H9 (cell line): ENCODE measurements at regions not wholly inside any gene's neighbourhood (a gene's known extent, or its start where the extent isn't known, plus 50 kb on each side); places are given as distances from the start of the nearest gene placed in this dataset.

Experiments used
- DNase-seq: peaks from one replicate; pipeline ENCODE4 v3.0.0-alpha.2; 2017
- H2AFZ ChIP-seq: one replicate; pipeline ENCODE4 v1.6.1; 2013; ENCODE audit warnings: mild to moderate bottlenecking, low read length, control low read depth, moderate library complexity
- H2AK5ac ChIP-seq: 2 replicates; pipeline ENCODE4 v1.6.1; 2013; ENCODE audit warnings: low read length, control low read depth, mixed read lengths; ENCODE audit not compliant: insufficient read length
- H2BK120ac ChIP-seq: one replicate; pipeline ENCODE4 v1.6.1; 2013; ENCODE audit warnings: low read depth, mild to moderate bottlenecking, low read length, control low read depth, inconsistent platforms; ENCODE audit not compliant: poor library complexity, severe bottlenecking
- H2BK12ac ChIP-seq: 2 replicates; pipeline ENCODE4 v1.6.1; 2013; ENCODE audit warnings: low read length, control low read depth, mixed read lengths, low read depth; ENCODE audit not compliant: insufficient read length
- H2BK15ac ChIP-seq: 2 replicates; pipeline ENCODE4 v1.6.1; 2013; ENCODE audit warnings: low read depth, low read length, control low read depth
- H2BK20ac ChIP-seq: one replicate; pipeline ENCODE4 v1.6.1; 2013; ENCODE audit warnings: low read depth, mild to moderate bottlenecking, low read length, control low read depth, inconsistent platforms; ENCODE audit not compliant: poor library complexity, severe bottlenecking
- H2BK5ac ChIP-seq: 2 replicates; pipeline ENCODE4 v1.6.1; 2013; ENCODE audit warnings: low read length, control low read depth, mixed read lengths; ENCODE audit not compliant: insufficient read length
- H3K14ac ChIP-seq: 2 replicates; pipeline ENCODE4 v1.6.1; 2013; ENCODE audit warnings: low read length, control low read depth; ENCODE audit not compliant: insufficient read depth
- H3K18ac ChIP-seq: 2 replicates; pipeline ENCODE4 v1.6.1; 2013; ENCODE audit warnings: low read depth, mild to moderate bottlenecking, mixed read lengths, low read length, control low read depth; ENCODE audit not compliant: insufficient read length
- H3K23ac ChIP-seq: 2 replicates; pipeline ENCODE4 v1.6.1; 2013; ENCODE audit warnings: low read length, control low read depth, mixed read lengths, low read depth; ENCODE audit not compliant: insufficient read length
- H3K23me2 ChIP-seq: 2 replicates; pipeline ENCODE4 v1.6.1; 2013; ENCODE audit warnings: low read depth, mild to moderate bottlenecking, mixed read lengths, low read length, control low read depth; ENCODE audit not compliant: insufficient read length, poor library complexity, severe bottlenecking
- H3K27ac ChIP-seq: 2 replicates; pipeline ENCODE4 v1.5.1; 2013; ENCODE audit warnings: low read length, control low read depth, mixed read lengths, low read depth; ENCODE audit not compliant: insufficient read length
- H3K27me3 ChIP-seq: 2 replicates; pipeline ENCODE4 v1.6.1; 2013; ENCODE audit warnings: low read length, control low read depth, inconsistent platforms; ENCODE audit not compliant: insufficient read depth
- H3K4ac ChIP-seq: 2 replicates; pipeline ENCODE4 v1.6.1; 2013; ENCODE audit warnings: low read depth, mild to moderate bottlenecking, control low read depth, inconsistent platforms, low read length, moderate library complexity
- H3K4me1 ChIP-seq: 2 replicates; pipeline ENCODE4 v1.6.1; 2013; ENCODE audit warnings: low read length, control low read depth, inconsistent platforms; ENCODE audit not compliant: insufficient read depth
- H3K4me2 ChIP-seq: 2 replicates; pipeline ENCODE4 v1.6.1; 2013; ENCODE audit warnings: low read length, control low read depth, mixed read lengths; ENCODE audit not compliant: insufficient read length, insufficient read depth
- H3K56ac ChIP-seq: 2 replicates; pipeline ENCODE4 v1.6.1; 2013; ENCODE audit warnings: low read depth, mild to moderate bottlenecking, mixed read lengths, low read length, control low read depth; ENCODE audit not compliant: insufficient read length
- H3K79me1 ChIP-seq: 2 replicates; pipeline ENCODE4 v1.6.1; 2013; ENCODE audit warnings: low read depth, mild to moderate bottlenecking, moderate library complexity, low read length, control low read depth, inconsistent platforms; ENCODE audit not compliant: insufficient read depth, poor library complexity, severe bottlenecking
- H3K79me2 ChIP-seq: 2 replicates; pipeline ENCODE4 v1.6.1; 2013; ENCODE audit warnings: low read length, control low read depth, inconsistent platforms; ENCODE audit not compliant: insufficient read depth
- H3K9ac ChIP-seq: 2 replicates; pipeline ENCODE4 v1.6.1; 2013; ENCODE audit warnings: low read length, control low read depth, mixed read lengths; ENCODE audit not compliant: insufficient read length; ENCODE audit errors: extremely low read depth
- H3K9me3 ChIP-seq: one replicate; pipeline ENCODE4 v1.6.1; 2013; ENCODE audit warnings: low read depth, low read length, inconsistent platforms; ENCODE audit not compliant: control insufficient read depth
- H3T11ph ChIP-seq: one replicate; pipeline ENCODE4 v1.6.1; 2013; ENCODE audit warnings: mild to moderate bottlenecking, low read length, control low read depth, inconsistent platforms
- H4K20me1 ChIP-seq: one replicate; pipeline ENCODE4 v1.6.1; 2013; ENCODE audit not compliant: control insufficient read depth, insufficient read length, insufficient read depth
- H4K5ac ChIP-seq: 2 replicates; pipeline ENCODE4 v1.6.1; 2013; ENCODE audit warnings: low read depth, mild to moderate bottlenecking, mixed read lengths, low read length, control low read depth; ENCODE audit not compliant: insufficient read length
- H4K8ac ChIP-seq: replicated peaks from 2 replicates; pipeline ENCODE4 v1.6.1; 2013; ENCODE audit warnings: low read length, control low read depth, mixed read lengths, low read depth; ENCODE audit not compliant: insufficient read length
- H4K91ac ChIP-seq: 2 replicates; pipeline ENCODE4 v1.6.1; 2013; ENCODE audit warnings: low read depth, mild to moderate bottlenecking, moderate library complexity, mixed read lengths, low read length, control low read depth; ENCODE audit not compliant: insufficient read length
- H3K27ac Mint-ChIP-seq, 3 experiments: 2 replicates in 2 of 3; 3 replicates in 1 of 3; pipeline ENCODE4 v1.8.0; 2020 to 2021; ENCODE audit warnings: mixed read lengths in 3 of 3, mild to moderate bottlenecking in 1 of 3, moderate library complexity in 1 of 3
- H3K27me3 Mint-ChIP-seq: 2 replicates; pipeline ENCODE4 v1.8.0; 2021; ENCODE audit warnings: low read depth, mild to moderate bottlenecking, moderate library complexity, mixed read lengths
- H3K36me3 Mint-ChIP-seq, 3 experiments: 2 replicates in 2 of 3; 3 replicates in 1 of 3; pipeline ENCODE4 v1.8.0; 2020 to 2021; ENCODE audit warnings: low read depth in 3 of 3, mixed read lengths in 3 of 3; ENCODE audit not compliant: insufficient read depth in 1 of 3
- H3K4me1 Mint-ChIP-seq, 2 experiments: 2 replicates each; pipeline ENCODE4 v1.8.0; 2020; ENCODE audit warnings: mixed read lengths in 2 of 2
- H3K4me3 Mint-ChIP-seq, 2 experiments: 2 replicates in 1 of 2; 3 replicates in 1 of 2; pipeline ENCODE4 v1.8.0; 2020 to 2021; ENCODE audit warnings: mild to moderate bottlenecking in 2 of 2, mixed read lengths in 2 of 2, moderate library complexity in 1 of 2
- H3K9me3 Mint-ChIP-seq, 2 experiments: 2 replicates in 1 of 2; 3 replicates in 1 of 2; pipeline ENCODE4 v1.8.0; 2020; ENCODE audit warnings: mild to moderate bottlenecking in 2 of 2, mixed read lengths in 2 of 2, moderate library complexity in 1 of 2
- CTCF ChIP-seq: fragments of 200-600 bp; sonication (generic); conservative IDR thresholded peaks from 3 replicates; pipeline ENCODE4 v1.8.0; 2021; ENCODE audit warnings: antibody characterized with exemption, mild to moderate bottlenecking

- H3K27ac ChIP-seq: no peak overlapping the region
- no peak overlapping the region for H3K4ac ChIP-seq
- H3K79me2 ChIP-seq: no peaks in the 10 kb centered on the region
- no peaks in the 10 kb centered on the region for H3K4me1 Mint-ChIP-seq
- TF ChIP-seq CTCF: no peak
- no peaks in the 10 kb centered on the region for H3K9me3 ChIP-seq
- no peak overlapping the region for H3K18ac ChIP-seq
- no peaks in the 10 kb centered on the region for H3K27me3 Mint-ChIP-seq
- H3T11ph ChIP-seq: no peak overlapping the region
- H3K36me3 Mint-ChIP-seq: peaks cover 0 to 9% (median 0%) of the 10 kb centered on the region in 3 experiments; a peak in 3 of 7 replicates
- no peaks in the 10 kb centered on the region for H3K79me1 ChIP-seq
- no peak overlapping the region for H3K9ac ChIP-seq
- no peaks in the 10 kb centered on the region for H4K20me1 ChIP-seq
- H2BK12ac ChIP-seq: no peak overlapping the region
- H2AFZ ChIP-seq: no peak overlapping the region
- no peak overlapping the region for H4K5ac ChIP-seq
- H2BK20ac ChIP-seq: no peak overlapping the region
- H3K23me2 ChIP-seq: no peaks in the 10 kb centered on the region
- H2AK5ac ChIP-seq: no peak overlapping the region
- no peak overlapping the region for H4K91ac ChIP-seq
- no peaks in the 10 kb centered on the region for H3K4me1 ChIP-seq
- no peak overlapping the region for H2BK15ac ChIP-seq
- no peak overlapping the region for H3K4me3 Mint-ChIP-seq
- no peak overlapping the region for H4K8ac ChIP-seq
- no peak overlapping the region for H3K14ac ChIP-seq
- H3K9me3 Mint-ChIP-seq: peaks cover 0 to 14% of the 10 kb centered on the region in 2 experiments; a peak in 4 of 5 replicates
- H3K4me2 ChIP-seq: no peak overlapping the region
- no peak overlapping the region for H3K27ac Mint-ChIP-seq
- no peak overlapping the region for H3K56ac ChIP-seq
- H2BK5ac ChIP-seq: no peak overlapping the region
- H2BK120ac ChIP-seq: no peak overlapping the region
- no peaks in the 10 kb centered on the region for H3K27me3 ChIP-seq
- H3K23ac ChIP-seq: no peak overlapping the region
- DNase-seq: no peak
Measured at GRCh38 chr21:16943231-16943630, 569.6 kb upstream of the CXADR start.
